Neural cell (in vitro differentiated cells): ENCODE measurements at regions not wholly inside any gene's neighbourhood (a gene's known extent, or its start where the extent isn't known, plus 50 kb on each side); places are given as distances from the start of the nearest gene placed in this dataset.

ENCODE experiments used
- H2AFZ ChIP-seq: fragments of 200-600, 300-800 bp; sonication (generic), shearing (Covaris generic); 2 replicates; pipeline ENCODE4 v1.6.0; 2014; ENCODE audit warnings: low read depth, mild to moderate bottlenecking, antibody characterized with exemption, low read length, moderate library complexity
- H3F3A ChIP-seq: fragments of 200-600 bp; shearing (Covaris generic); 2 replicates; pipeline ENCODE4 v1.6.1; 2016; ENCODE audit warnings: mild to moderate bottlenecking, moderate library complexity, mixed read lengths, antibody characterized with exemption, low read length; ENCODE audit not compliant: insufficient read depth, poor library complexity, severe bottlenecking
- H3K27ac ChIP-seq: fragments of 200-600, 300-800 bp; sonication (generic), shearing (Covaris generic); 2 replicates; pipeline ENCODE4 v1.5.1; 2014; ENCODE audit warnings: mild to moderate bottlenecking, low read length, moderate library complexity
- H3K27me3 ChIP-seq: fragments of 300-800, 200-600 bp; sonication (generic), shearing (Covaris generic); 2 replicates; pipeline ENCODE4 v1.6.0; 2014; ENCODE audit warnings: mild to moderate bottlenecking, low read depth, low read length, moderate library complexity; ENCODE audit not compliant: insufficient read depth
- H3K36me3 ChIP-seq: fragments of 300-800, 200-600 bp; sonication (generic), shearing (Covaris generic); 2 replicates; pipeline ENCODE4 v1.5.1; 2014; ENCODE audit warnings: mild to moderate bottlenecking, antibody characterized with exemption, low read length, moderate library complexity; ENCODE audit not compliant: insufficient read depth
- H3K4me2 ChIP-seq: fragments of 300-800, 200-600 bp; sonication (generic), shearing (Covaris generic); 2 replicates; pipeline ENCODE4 v1.6.0; 2014; ENCODE audit warnings: mild to moderate bottlenecking, low read length
- H3K4me3 ChIP-seq: fragments of 300-800, 200-600 bp; sonication (generic), shearing (Covaris generic); 2 replicates; pipeline ENCODE4 v1.5.1; 2014; ENCODE audit warnings: mild to moderate bottlenecking, low read length, moderate library complexity
- H3K79me2 ChIP-seq: fragments of 200-600 bp; shearing (Covaris generic); replicated peaks from 2 replicates; pipeline ENCODE4 v1.6.0; 2014; ENCODE audit warnings: mild to moderate bottlenecking, low read length, moderate library complexity; ENCODE audit not compliant: insufficient read depth
- H3K9ac ChIP-seq: fragments of 300-800, 200-600 bp; sonication (generic), shearing (Covaris generic); 2 replicates; pipeline ENCODE4 v1.6.1; 2016; ENCODE audit warnings: mild to moderate bottlenecking, low read length, mixed read lengths
- H3K9me2 ChIP-seq: fragments of 200-600 bp; shearing (Covaris generic); 2 replicates; pipeline ENCODE4 v1.6.1; 2016; ENCODE audit warnings: mild to moderate bottlenecking, low read length, mixed read lengths; ENCODE audit not compliant: insufficient read depth
- H3K9me3 ChIP-seq: fragments of 200-600, 300-800 bp; sonication (generic), shearing (Covaris generic); 2 replicates; pipeline ENCODE4 v1.6.1; 2016; ENCODE audit warnings: mild to moderate bottlenecking, mixed run types, low read length, moderate library complexity, mixed read lengths
- H4K20me1 ChIP-seq: fragments of 200-600 bp; shearing (Covaris generic); 2 replicates; pipeline ENCODE4 v1.6.1; 2016; ENCODE audit warnings: mild to moderate bottlenecking, mixed run types; ENCODE audit not compliant: insufficient read depth
- EP300 ChIP-seq: fragments of 450-650 bp; conservative IDR thresholded peaks from 2 replicates; pipeline ENCODE4 v1.6.1; 2014; ENCODE audit warnings: antibody characterized with exemption, mild to moderate bottlenecking, moderate library complexity; ENCODE audit not compliant: poor library complexity, severe bottlenecking
- EZH2 ChIP-seq: fragments of 200-600, 300-800 bp; shearing (Covaris generic), sonication (generic); IDR thresholded peaks from 2 replicates; pipeline ENCODE4 v1.6.1; 2014; ENCODE audit warnings: antibody characterized with exemption, low read length, borderline replicate concordance, mild to moderate bottlenecking; ENCODE audit not compliant: insufficient read depth, poor library complexity, severe bottlenecking
- MXI1 ChIP-seq: fragments of 450-650 bp; conservative IDR thresholded peaks from 2 replicates; pipeline ENCODE4 v1.6.1; 2014; ENCODE audit warnings: antibody characterized with exemption, mild to moderate bottlenecking; ENCODE audit not compliant: poor library complexity, severe bottlenecking
- POLR2AphosphoS5 ChIP-seq: IDR thresholded peaks from 2 replicates; pipeline ENCODE4 v1.6.1; 2012
- RAD21 ChIP-seq: fragments of 450-650 bp; conservative IDR thresholded peaks from 2 replicates; pipeline ENCODE4 v1.6.1; 2014; ENCODE audit warnings: antibody characterized with exemption, mild to moderate bottlenecking, moderate library complexity
- SMC3 ChIP-seq: fragments of 450-650 bp; conservative IDR thresholded peaks from 2 replicates; pipeline ENCODE4 v1.6.1; 2014; ENCODE audit warnings: antibody characterized with exemption, mild to moderate bottlenecking, moderate library complexity; ENCODE audit not compliant: poor library complexity
- TAF1 ChIP-seq: IDR thresholded peaks from 2 replicates; pipeline ENCODE4 v1.6.1; 2012; ENCODE audit warnings: low read depth
- TF ChIP-seq, protein P1 (sequence below): fragments of 450-650 bp; IDR thresholded peaks from 2 replicates; pipeline ENCODE4 v1.5.1; 2014; ENCODE audit warnings: antibody characterized with exemption, mild to moderate bottlenecking, moderate library complexity; ENCODE audit not compliant: poor library complexity, severe bottlenecking
- TF ChIP-seq, protein P2 (sequence below): IDR thresholded peaks from 2 replicates; pipeline ENCODE4 v1.6.1; 2012; ENCODE audit warnings: borderline replicate concordance

DNA sequence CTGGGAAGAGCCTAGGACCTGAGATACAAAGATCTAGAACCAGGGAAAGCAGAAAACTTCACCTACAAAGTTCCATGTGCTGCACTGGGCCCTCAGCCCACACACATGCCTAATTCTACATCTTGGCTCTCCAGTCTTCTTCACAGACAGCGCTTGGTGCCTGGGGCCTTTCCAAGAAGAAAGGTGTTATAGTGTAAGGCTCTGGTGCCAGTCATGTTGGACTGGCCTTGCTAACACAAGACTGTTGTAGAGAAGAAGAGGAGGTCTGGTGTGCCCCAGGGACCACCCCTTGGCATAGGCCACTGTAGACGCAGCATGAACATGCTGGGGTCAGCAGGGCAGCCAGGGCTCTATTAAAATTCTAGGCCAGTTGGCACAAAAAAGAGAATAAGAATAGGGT, 226.2 kb upstream of the CTNNB1 start:
- H3K4me3 ChIP-seq, result no peak overlapping the region
- no peak overlapping the region for H2AFZ ChIP-seq
- no peaks in the 10 kb centered on the region for H3F3A ChIP-seq
- no peaks in the 10 kb centered on the region for H3K79me2 ChIP-seq
- H3K36me3 ChIP-seq, result no peaks in the 10 kb centered on the region
- no peak overlapping the region for H3K9ac ChIP-seq
- H3K27ac ChIP-seq, result no peak overlapping the region
- no peaks in the 10 kb centered on the region for H3K27me3 ChIP-seq
- H3K9me3 ChIP-seq, result no peaks in the 10 kb centered on the region
- TF ChIP-seq, protein P1, sequence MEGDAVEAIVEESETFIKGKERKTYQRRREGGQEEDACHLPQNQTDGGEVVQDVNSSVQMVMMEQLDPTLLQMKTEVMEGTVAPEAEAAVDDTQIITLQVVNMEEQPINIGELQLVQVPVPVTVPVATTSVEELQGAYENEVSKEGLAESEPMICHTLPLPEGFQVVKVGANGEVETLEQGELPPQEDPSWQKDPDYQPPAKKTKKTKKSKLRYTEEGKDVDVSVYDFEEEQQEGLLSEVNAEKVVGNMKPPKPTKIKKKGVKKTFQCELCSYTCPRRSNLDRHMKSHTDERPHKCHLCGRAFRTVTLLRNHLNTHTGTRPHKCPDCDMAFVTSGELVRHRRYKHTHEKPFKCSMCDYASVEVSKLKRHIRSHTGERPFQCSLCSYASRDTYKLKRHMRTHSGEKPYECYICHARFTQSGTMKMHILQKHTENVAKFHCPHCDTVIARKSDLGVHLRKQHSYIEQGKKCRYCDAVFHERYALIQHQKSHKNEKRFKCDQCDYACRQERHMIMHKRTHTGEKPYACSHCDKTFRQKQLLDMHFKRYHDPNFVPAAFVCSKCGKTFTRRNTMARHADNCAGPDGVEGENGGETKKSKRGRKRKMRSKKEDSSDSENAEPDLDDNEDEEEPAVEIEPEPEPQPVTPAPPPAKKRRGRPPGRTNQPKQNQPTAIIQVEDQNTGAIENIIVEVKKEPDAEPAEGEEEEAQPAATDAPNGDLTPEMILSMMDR, result no peak
- TF ChIP-seq, protein P2, sequence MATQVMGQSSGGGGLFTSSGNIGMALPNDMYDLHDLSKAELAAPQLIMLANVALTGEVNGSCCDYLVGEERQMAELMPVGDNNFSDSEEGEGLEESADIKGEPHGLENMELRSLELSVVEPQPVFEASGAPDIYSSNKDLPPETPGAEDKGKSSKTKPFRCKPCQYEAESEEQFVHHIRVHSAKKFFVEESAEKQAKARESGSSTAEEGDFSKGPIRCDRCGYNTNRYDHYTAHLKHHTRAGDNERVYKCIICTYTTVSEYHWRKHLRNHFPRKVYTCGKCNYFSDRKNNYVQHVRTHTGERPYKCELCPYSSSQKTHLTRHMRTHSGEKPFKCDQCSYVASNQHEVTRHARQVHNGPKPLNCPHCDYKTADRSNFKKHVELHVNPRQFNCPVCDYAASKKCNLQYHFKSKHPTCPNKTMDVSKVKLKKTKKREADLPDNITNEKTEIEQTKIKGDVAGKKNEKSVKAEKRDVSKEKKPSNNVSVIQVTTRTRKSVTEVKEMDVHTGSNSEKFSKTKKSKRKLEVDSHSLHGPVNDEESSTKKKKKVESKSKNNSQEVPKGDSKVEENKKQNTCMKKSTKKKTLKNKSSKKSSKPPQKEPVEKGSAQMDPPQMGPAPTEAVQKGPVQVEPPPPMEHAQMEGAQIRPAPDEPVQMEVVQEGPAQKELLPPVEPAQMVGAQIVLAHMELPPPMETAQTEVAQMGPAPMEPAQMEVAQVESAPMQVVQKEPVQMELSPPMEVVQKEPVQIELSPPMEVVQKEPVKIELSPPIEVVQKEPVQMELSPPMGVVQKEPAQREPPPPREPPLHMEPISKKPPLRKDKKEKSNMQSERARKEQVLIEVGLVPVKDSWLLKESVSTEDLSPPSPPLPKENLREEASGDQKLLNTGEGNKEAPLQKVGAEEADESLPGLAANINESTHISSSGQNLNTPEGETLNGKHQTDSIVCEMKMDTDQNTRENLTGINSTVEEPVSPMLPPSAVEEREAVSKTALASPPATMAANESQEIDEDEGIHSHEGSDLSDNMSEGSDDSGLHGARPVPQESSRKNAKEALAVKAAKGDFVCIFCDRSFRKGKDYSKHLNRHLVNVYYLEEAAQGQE, result no peak
- TF ChIP-seq EZH2 (no peak), SMC3 (no peak), TAF1 (no peak), POLR2AphosphoS5 (no peak), MXI1 (no peak), EP300 (no peak), RAD21 (no peak)
- H3K9me2 ChIP-seq, result no peaks in the 10 kb centered on the region
- H3K4me2 ChIP-seq, result no peak overlapping the region
- H4K20me1 ChIP-seq, result no peaks in the 10 kb centered on the region

DNA sequence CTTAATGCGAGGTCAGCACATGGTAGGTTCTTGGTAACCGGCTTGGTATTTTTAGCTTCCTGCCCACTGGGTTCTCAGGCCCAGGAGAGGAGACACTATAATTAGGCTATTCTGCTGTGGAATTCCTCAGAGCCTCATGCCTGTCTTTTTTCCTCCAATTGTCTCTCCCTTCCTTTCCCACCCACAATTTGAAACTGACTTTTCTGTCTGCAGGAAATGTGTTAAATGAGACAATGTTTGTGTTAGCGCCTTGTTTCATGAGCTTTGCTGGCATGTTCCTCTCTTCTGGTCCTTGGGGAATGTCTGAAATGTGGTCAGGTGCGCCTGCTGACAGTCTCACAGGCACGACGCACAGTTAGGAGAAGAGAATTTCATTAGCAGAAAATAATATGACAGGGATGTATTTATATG, 223.6 kb upstream of the CTNNB1 start:
- Histone ChIP-seq H4K20me1 (no peaks in the 10 kb centered on the region), H2AFZ (no peak overlapping the region), H3K27me3 (no peaks in the 10 kb centered on the region), H3K9me3 (no peaks in the 10 kb centered on the region), H3K4me2 (no peak overlapping the region), H3K36me3 (no peaks in the 10 kb centered on the region), H3K9me2 (no peaks in the 10 kb centered on the region), H3K9ac (no peak overlapping the region), H3K4me3 (no peak overlapping the region), H3K79me2 (no peaks in the 10 kb centered on the region), H3F3A (no peaks in the 10 kb centered on the region), H3K27ac (no peak overlapping the region)
- TF ChIP-seq EZH2, result no peak

DNA sequence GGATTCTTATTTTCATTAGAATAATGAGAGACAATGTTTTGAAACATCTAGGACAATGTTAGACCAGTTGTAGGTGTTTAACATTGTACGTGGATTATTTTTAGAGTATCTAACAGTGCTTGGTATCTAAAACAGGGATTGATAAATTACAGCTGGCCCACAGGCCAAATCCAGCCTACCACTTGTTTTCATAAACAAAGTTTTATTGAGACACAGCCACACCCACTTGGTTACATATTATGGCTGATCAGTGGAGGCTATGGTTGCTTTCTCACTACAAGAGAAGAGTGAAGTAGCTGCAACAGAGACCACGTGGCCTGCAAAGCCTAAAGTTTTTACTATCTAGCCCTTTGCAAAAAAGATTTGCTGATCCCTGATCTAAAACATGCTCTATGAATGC, 223.1 kb upstream of the CTNNB1 start:
- Histone ChIP-seq H3K9ac (no peak overlapping the region), H3K79me2 (no peaks in the 10 kb centered on the region), H3K4me3 (no peak overlapping the region), H3K4me2 (no peak overlapping the region), H3F3A (no peaks in the 10 kb centered on the region), H3K27me3 (no peaks in the 10 kb centered on the region), H3K9me2 (no peaks in the 10 kb centered on the region), H3K27ac (no peak overlapping the region), H2AFZ (no peak overlapping the region), H3K36me3 (no peaks in the 10 kb centered on the region), H3K9me3 (no peaks in the 10 kb centered on the region), H4K20me1 (no peaks in the 10 kb centered on the region)
- TF ChIP-seq, protein P1, result no peak
- TF ChIP-seq POLR2AphosphoS5 (no peak), RAD21 (no peak), EZH2 (no peak)
